SK-N-SH (cell line): ENCODE measurements at regions not wholly inside any gene's neighbourhood (a gene's known extent, or its start where the extent isn't known, plus 50 kb on each side); places are given as distances from the start of the nearest gene placed in this dataset.

ENCODE experiments used
- CTCF ChIA-PET: fragments of 300-600, 350-600 bp; formaldehyde crosslinking; extraction: SDS; loops from one replicate; lab custom pipeline; 2021; lab: Yijun Ruan, JAX
- POLR2A ChIA-PET: fragments of 350-600 bp; sonication (Branson Sonifier 250); formaldehyde crosslinking; extraction: SDS; loops from one replicate; lab custom pipeline; 2020; ENCODE audit warnings: antibody characterized with exemption, inconsistent platforms; lab: Yijun Ruan, JAX
- DNase-seq: peaks from one replicate; pipeline ENCODE4 v3.0.0; 2012
- H2AFZ ChIP-seq: fragments of 200-600 bp; sonication (generic); 2 replicates; pipeline ENCODE4 v1.8.1; 2016; ENCODE audit warnings: antibody characterized with exemption, mild to moderate bottlenecking, low read depth
- H3F3A ChIP-seq: fragments of 200-600 bp; sonication (generic); replicated peaks from 2 replicates; pipeline ENCODE3; 2016; ENCODE audit warnings: antibody characterized with exemption, mild to moderate bottlenecking; ENCODE audit not compliant: insufficient read depth
- H3K27ac ChIP-seq, 2 experiments: fragments of 200-500 bp in 1 of 2; fragments of 200-600 bp in 1 of 2; sonication (Bioruptor generic) in 1 of 2; sonication (generic), shearing (Covaris generic) in 1 of 2; 2 replicates each; pipeline versions ENCODE4 v1.5.1 to v1.6.1; 2014 to 2016; ENCODE audit warnings: low read depth in 2 of 2, inconsistent platforms in 1 of 2, low read length in 1 of 2, mild to moderate bottlenecking in 1 of 2, mixed read lengths in 1 of 2
- H3K27me3 ChIP-seq: fragments of 200-600 bp; sonication (generic), shearing (Covaris generic); 2 replicates; pipeline ENCODE4 v1.6.1; 2016; ENCODE audit warnings: mixed run types; ENCODE audit not compliant: insufficient read depth
- H3K36me3 ChIP-seq, 2 experiments: fragments of 200-500 bp in 1 of 2; fragments of 200-600 bp in 1 of 2; sonication (Bioruptor generic) in 1 of 2; sonication (generic) in 1 of 2; replicated peaks in 1 of 2; 2 replicates each; pipeline versions ENCODE3 to v1.5.1; 2014 to 2016; ENCODE audit warnings: low read length in 1 of 2, mild to moderate bottlenecking in 1 of 2; ENCODE audit not compliant: insufficient read depth in 2 of 2, control insufficient read depth in 1 of 2
- H3K4me1 ChIP-seq, 2 experiments: fragments of 200-500 bp in 1 of 2; fragments of 200-600 bp in 1 of 2; sonication (Bioruptor generic) in 1 of 2; sonication (generic), shearing (Covaris generic) in 1 of 2; 2 replicates each; pipeline versions ENCODE4 v1.5.1 to v1.6.1; 2014 to 2016; ENCODE audit warnings: low read depth in 1 of 2, low read length in 1 of 2, mixed run types in 1 of 2; ENCODE audit not compliant: insufficient read depth in 2 of 2, control insufficient read depth in 1 of 2
- H3K4me2 ChIP-seq: fragments of 200-600 bp; sonication (generic), shearing (Covaris generic); 2 replicates; pipeline ENCODE4 v1.6.1; 2017; ENCODE audit warnings: mixed run types
- H3K4me3 ChIP-seq, 2 experiments: fragments of 200-500 bp in 1 of 2; fragments of 200-600 bp in 1 of 2; sonication (Bioruptor generic) in 1 of 2; sonication (generic), shearing (Covaris generic) in 1 of 2; 2 replicates each; pipeline versions ENCODE4 v1.5.1 to v1.8.1; 2014 to 2016; ENCODE audit warnings: low read depth in 2 of 2, inconsistent platforms in 1 of 2, low read length in 1 of 2, mild to moderate bottlenecking in 1 of 2, mixed read lengths in 1 of 2, moderate library complexity in 1 of 2
- H3K79me2 ChIP-seq: fragments of 200-600 bp; sonication (generic); 2 replicates; pipeline ENCODE4 v1.8.1; 2017; ENCODE audit warnings: mild to moderate bottlenecking; ENCODE audit not compliant: insufficient read depth
- H3K9ac ChIP-seq: fragments of 200-600 bp; sonication (generic); 2 replicates; pipeline ENCODE4 v1.6.1; 2017; ENCODE audit warnings: mixed run types
- H3K9me2 ChIP-seq: fragments of 200-600 bp; sonication (generic); 2 replicates; pipeline ENCODE4 v1.6.1; 2017; ENCODE audit warnings: mixed run types
- H3K9me3 ChIP-seq: fragments of 200-600 bp; sonication (generic); 2 replicates; pipeline ENCODE4 v1.6.1; 2017; ENCODE audit warnings: mixed run types, mild to moderate bottlenecking, moderate library complexity
- H4K20me1 ChIP-seq: fragments of 200-600 bp; sonication (generic); 2 replicates; pipeline ENCODE4 v1.6.1; 2017; ENCODE audit warnings: mild to moderate bottlenecking, mixed run types; ENCODE audit not compliant: insufficient read depth
- CTCF ChIP-seq: fragments of 200-600 bp; sonication (generic); IDR thresholded peaks from 2 replicates; pipeline ENCODE4 v1.6.1; 2017; ENCODE audit warnings: antibody characterized with exemption, mild to moderate bottlenecking, moderate library complexity
- EZH2phosphoT487 ChIP-seq: fragments of 200-600 bp; sonication (generic); IDR thresholded peaks from 2 replicates; pipeline ENCODE4 v1.6.1; 2017; ENCODE audit warnings: low read depth, mixed run types, mild to moderate bottlenecking, antibody characterized with exemption, moderate library complexity, borderline replicate concordance
- FOSL2 ChIP-seq: IDR thresholded peaks from 2 replicates; pipeline ENCODE4 v1.4.0; 2012; ENCODE audit warnings: low read depth, mild to moderate bottlenecking, moderate library complexity, borderline replicate concordance
- FOXJ3 ChIP-seq: sonication (generic); formaldehyde crosslinking; IDR thresholded peaks from 2 replicates; pipeline ENCODE4 v1.5.1; 2020; ENCODE audit warnings: mild to moderate bottlenecking, missing genetic modification reagents
- FOXM1 ChIP-seq: IDR thresholded peaks from 2 replicates; pipeline ENCODE4 v1.4.0; 2012; ENCODE audit warnings: low read depth, mild to moderate bottlenecking
- GATA2 ChIP-seq: sonication (generic); formaldehyde crosslinking; IDR thresholded peaks from 2 replicates; pipeline ENCODE4 v1.5.0; 2020; ENCODE audit warnings: mild to moderate bottlenecking, missing genetic modification reagents
- JUND ChIP-seq: IDR thresholded peaks from 2 replicates; pipeline ENCODE4 v1.4.0; 2012
- MEF2A ChIP-seq: IDR thresholded peaks from 2 replicates; pipeline ENCODE4 v1.4.0; 2012; ENCODE audit warnings: low read depth, borderline replicate concordance
- MXI1 ChIP-seq: IDR thresholded peaks from 2 replicates; pipeline ENCODE4 v1.6.1; 2012; ENCODE audit warnings: mild to moderate bottlenecking, low read depth, low read length, improper control_type of control experiment
- NFIC ChIP-seq: IDR thresholded peaks from 2 replicates; pipeline ENCODE4 v1.4.0; 2012; ENCODE audit warnings: borderline replicate concordance
- POLR2AphosphoS5 ChIP-seq: IDR thresholded peaks from 2 replicates; pipeline ENCODE4 v1.6.1; 2012; ENCODE audit warnings: low read depth, low read length
- RFX5 ChIP-seq: IDR thresholded peaks from 2 replicates; pipeline ENCODE4 v1.6.1; 2012; ENCODE audit warnings: mild to moderate bottlenecking, improper control_type of control experiment, low read length
- SIN3A ChIP-seq: IDR thresholded peaks from 2 replicates; pipeline ENCODE4 v1.6.1; 2012; ENCODE audit warnings: low read depth, mild to moderate bottlenecking, low read length, moderate library complexity, borderline replicate concordance
- SMC3 ChIP-seq: IDR thresholded peaks from 2 replicates; pipeline ENCODE4 v1.6.1; 2012; ENCODE audit warnings: low read depth, low read length, improper control_type of control experiment
- TCF12 ChIP-seq: IDR thresholded peaks from 2 replicates; pipeline ENCODE4 v1.4.0; 2012
- TEAD4 ChIP-seq: IDR thresholded peaks from 2 replicates; pipeline ENCODE4 v1.4.0; 2012; ENCODE audit warnings: mild to moderate bottlenecking, borderline replicate concordance; ENCODE audit not compliant: insufficient read depth
- YY1 ChIP-seq: IDR thresholded peaks from 2 replicates; pipeline ENCODE4 v1.4.0; 2012; ENCODE audit warnings: low read depth, mild to moderate bottlenecking
- WGBS: methylation state at CpG from one replicate; pipeline ENCODE4 v1.1.6; 2017; ENCODE audit warnings: low lambda C conversion rate; 5-methylcytosine and 5-hydroxymethylcytosine counted together
- TF ChIP-seq, protein P1 (sequence below): IDR thresholded peaks from 2 replicates; pipeline ENCODE4 v1.4.0; 2012; ENCODE audit warnings: low read depth, borderline replicate concordance
- TF ChIP-seq, protein P2 (sequence below): IDR thresholded peaks from 2 replicates; pipeline ENCODE4; 2012
- TF ChIP-seq, protein P3 (sequence below): IDR thresholded peaks from 2 replicates; pipeline ENCODE4 v1.4.0; 2012; ENCODE audit warnings: low read depth

DNA sequence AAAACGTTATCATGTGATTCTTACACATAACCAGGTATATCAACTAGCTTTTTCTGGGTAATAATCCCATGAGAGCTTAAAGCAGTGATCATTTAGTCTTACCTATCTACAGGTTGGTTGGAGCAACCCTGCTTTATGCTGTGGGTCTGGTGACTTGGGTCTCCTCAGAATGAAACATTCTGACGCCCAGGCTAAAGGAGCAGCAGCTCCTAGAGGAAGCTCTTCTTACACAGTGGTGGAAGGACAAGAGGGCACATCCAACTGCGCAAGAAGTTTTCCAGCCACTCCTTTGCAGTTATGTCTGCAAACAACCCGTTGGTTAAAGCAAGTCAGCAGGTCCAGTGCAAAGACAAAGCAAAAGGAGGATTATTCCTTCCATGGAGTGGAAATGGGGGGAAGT lies 377.5 kb downstream of the EDEM1 start:
- POLR2A ChIA-PET: no interaction called here

More for the DNA sequence above, 377.5 kb downstream of the EDEM1 start:
- H3K9me2 ChIP-seq: no peaks in the 10 kb centered on the region
- WGBS: 2% methylated on average over 4 of the region's 4 CpGs
- TF ChIP-seq, protein P1, sequence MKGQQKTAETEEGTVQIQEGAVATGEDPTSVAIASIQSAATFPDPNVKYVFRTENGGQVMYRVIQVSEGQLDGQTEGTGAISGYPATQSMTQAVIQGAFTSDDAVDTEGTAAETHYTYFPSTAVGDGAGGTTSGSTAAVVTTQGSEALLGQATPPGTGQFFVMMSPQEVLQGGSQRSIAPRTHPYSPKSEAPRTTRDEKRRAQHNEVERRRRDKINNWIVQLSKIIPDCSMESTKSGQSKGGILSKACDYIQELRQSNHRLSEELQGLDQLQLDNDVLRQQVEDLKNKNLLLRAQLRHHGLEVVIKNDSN: no peak
- TF ChIP-seq CTCF: no peak
- TF ChIP-seq TCF12: no peak
- TF ChIP-seq MXI1: no peak
- TF ChIP-seq SMC3: no peak
- TF ChIP-seq RFX5: no peak
- TF ChIP-seq GATA2 (CRISPR knock-in tag): no peak
- no peak for TF ChIP-seq NFIC
- no peak for TF ChIP-seq YY1
- no peak for TF ChIP-seq EZH2phosphoT487
- no peak for TF ChIP-seq SIN3A
- no peak for TF ChIP-seq TEAD4
- no peak for TF ChIP-seq POLR2AphosphoS5
- no peak for TF ChIP-seq FOSL2
- TF ChIP-seq, protein P2, sequence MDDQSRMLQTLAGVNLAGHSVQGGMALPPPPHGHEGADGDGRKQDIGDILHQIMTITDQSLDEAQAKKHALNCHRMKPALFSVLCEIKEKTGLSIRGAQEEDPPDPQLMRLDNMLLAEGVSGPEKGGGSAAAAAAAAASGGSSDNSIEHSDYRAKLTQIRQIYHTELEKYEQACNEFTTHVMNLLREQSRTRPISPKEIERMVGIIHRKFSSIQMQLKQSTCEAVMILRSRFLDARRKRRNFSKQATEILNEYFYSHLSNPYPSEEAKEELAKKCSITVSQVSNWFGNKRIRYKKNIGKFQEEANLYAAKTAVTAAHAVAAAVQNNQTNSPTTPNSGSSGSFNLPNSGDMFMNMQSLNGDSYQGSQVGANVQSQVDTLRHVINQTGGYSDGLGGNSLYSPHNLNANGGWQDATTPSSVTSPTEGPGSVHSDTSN: no peak
- TF ChIP-seq MEF2A: no peak
- no peak for TF ChIP-seq FOXJ3
- no peak for TF ChIP-seq FOXM1
- TF ChIP-seq, protein P3, sequence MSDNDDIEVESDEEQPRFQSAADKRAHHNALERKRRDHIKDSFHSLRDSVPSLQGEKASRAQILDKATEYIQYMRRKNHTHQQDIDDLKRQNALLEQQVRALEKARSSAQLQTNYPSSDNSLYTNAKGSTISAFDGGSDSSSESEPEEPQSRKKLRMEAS: no peak
- TF ChIP-seq JUND: no peak
- H3K4me3 ChIP-seq: no peak overlapping the region
- H3K27ac ChIP-seq: no peak overlapping the region
- no peaks in the 10 kb centered on the region for H3K79me2 ChIP-seq
- H3K27me3 ChIP-seq: no peaks in the 10 kb centered on the region
- H2AFZ ChIP-seq: no peak overlapping the region
- H3K9ac ChIP-seq: no peak overlapping the region
- no peak overlapping the region for H3K4me2 ChIP-seq
- no peaks in the 10 kb centered on the region for H3F3A ChIP-seq
- no peaks in the 10 kb centered on the region for H3K36me3 ChIP-seq
- no peaks in the 10 kb centered on the region for H4K20me1 ChIP-seq
- H3K9me3 ChIP-seq: no peaks in the 10 kb centered on the region
- no peaks in the 10 kb centered on the region for H3K4me1 ChIP-seq
- CTCF ChIA-PET: interaction anchor here (0.6 to 1.0 kb wide), 2 partner anchors 14 to 1727 kb away, joined by 3 read pairs; no protein-coding TSS in a partner anchor
- DNase-seq: no peak
